ENCODE measurements at regions not wholly inside any gene's neighbourhood (a gene's known extent, or its start where the extent isn't known, plus 50 kb on each side); places are given as distances from the start of the nearest gene placed in this dataset.

DNA sequence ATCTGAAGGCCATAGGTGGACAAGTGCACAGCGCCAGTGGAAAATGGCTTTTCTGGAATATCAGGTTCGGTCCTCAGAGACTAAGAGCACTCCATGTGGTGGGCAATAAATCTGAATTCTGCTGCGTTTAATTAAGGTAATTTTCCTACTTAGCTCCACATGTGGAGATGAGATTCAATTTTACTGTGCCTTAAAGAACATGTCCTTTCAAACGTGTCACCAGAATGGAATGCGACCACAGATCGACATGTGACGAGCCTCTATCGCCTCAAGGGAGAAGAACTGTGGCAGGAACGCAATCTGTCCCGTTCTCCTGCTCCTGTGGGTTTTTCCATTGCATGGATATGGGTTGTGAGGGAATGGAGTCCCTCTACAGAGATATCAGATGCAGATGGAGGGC is 205.3 kb upstream of the ZNF32 start:
- DNase-seq (ENCODE audit: low read depth in 2 of 2), result peak in 1 of 2 donors; percentile 61
- no peak overlapping the region for H3K4me3 ChIP-seq (replicated peaks in 1 of 2; ENCODE audit: low read depth in 2 of 2, low read length in 2 of 2)
- TF ChIP-seq, protein P1, sequence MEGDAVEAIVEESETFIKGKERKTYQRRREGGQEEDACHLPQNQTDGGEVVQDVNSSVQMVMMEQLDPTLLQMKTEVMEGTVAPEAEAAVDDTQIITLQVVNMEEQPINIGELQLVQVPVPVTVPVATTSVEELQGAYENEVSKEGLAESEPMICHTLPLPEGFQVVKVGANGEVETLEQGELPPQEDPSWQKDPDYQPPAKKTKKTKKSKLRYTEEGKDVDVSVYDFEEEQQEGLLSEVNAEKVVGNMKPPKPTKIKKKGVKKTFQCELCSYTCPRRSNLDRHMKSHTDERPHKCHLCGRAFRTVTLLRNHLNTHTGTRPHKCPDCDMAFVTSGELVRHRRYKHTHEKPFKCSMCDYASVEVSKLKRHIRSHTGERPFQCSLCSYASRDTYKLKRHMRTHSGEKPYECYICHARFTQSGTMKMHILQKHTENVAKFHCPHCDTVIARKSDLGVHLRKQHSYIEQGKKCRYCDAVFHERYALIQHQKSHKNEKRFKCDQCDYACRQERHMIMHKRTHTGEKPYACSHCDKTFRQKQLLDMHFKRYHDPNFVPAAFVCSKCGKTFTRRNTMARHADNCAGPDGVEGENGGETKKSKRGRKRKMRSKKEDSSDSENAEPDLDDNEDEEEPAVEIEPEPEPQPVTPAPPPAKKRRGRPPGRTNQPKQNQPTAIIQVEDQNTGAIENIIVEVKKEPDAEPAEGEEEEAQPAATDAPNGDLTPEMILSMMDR (IDR thresholded peaks at IDR 0.05; ENCODE audit: low read depth, low read length), result no peak

DNA sequence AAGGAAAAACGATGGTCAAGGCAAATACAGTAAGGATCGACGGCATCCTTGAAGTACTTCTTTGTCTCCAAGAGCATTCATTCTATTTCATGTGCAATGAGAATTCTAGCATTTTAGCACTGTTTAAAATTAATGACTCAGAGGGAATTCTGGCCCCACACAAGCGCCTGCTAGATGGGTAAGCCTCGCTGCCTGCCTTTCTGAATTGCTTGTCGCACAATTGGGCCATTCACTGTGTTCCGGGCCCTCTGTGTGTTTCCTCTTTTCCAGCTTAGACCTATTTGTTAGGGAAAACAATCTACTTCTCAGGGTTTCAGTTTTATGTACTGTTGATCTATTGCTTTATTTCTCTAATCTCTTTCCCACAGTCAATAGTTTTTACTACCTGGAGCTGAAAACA is 204.7 kb upstream of the ZNF32 start:
- no peak overlapping the region for H3K4me3 ChIP-seq (replicated peaks in 1 of 2; ENCODE audit: low read depth in 2 of 2, low read length in 2 of 2)
- no peak for DNase-seq (ENCODE audit: low read depth in 2 of 2)
- TF ChIP-seq, protein P1 (IDR thresholded peaks at IDR 0.05; ENCODE audit: low read depth, low read length), result no peak

DNA sequence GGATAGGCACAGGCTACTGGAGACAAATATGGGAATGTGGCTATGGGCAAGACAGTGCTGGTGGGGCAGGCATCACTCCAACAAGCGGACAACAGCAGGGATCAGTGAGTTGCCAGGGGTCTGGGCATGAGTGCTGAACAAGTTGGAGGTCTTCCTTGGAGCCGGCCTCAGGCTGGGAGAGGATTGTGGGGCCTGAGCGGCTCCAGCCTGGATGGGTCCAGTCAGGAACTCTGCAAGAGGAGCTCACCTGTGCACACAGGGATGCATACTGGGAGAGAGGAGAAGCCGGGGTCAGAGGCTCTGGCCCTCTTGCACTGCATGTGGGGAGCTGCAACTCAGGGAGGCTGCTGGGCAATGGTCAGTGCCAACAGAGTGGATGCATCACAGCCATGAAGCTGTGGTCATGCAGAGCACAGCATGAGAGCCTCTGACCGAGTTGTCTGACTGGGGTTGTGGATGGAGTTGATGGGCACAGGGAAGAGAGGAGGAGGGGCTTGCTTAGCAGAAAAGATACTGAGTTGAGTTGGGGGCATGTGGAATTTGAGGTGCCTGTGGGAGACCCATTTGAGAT is 204.0 kb upstream of the ZNF32 start:
- no peak for DNase-seq (ENCODE audit: low read depth in 2 of 2)
- TF ChIP-seq, protein P1 (IDR thresholded peaks at IDR 0.05; ENCODE audit: low read depth, low read length), result no peak
- H3K4me3 ChIP-seq (replicated peaks in 1 of 2; ENCODE audit: low read depth in 2 of 2, low read length in 2 of 2), result no peak overlapping the region

DNA sequence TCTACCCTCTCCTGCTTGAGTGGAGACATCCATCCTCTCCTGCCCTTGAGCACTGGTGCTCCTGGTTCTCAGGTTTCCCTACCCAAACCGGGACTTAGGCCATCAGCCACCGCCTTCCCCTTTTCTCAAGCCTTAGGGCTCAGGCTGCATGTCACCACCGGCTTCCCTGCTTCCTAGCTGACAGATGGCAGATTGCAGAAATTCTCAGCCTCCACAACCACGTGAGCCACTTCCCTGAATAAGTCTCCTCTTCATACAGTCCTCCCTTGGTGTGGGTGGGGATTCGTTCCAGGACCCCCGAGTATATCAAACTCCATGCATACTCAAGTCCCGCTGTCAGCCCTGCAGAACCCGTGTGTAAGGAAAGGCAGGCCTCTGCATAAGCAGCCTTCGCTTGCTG is 203.5 kb upstream of the ZNF32 start:
- TF ChIP-seq, protein P1 (IDR thresholded peaks at IDR 0.05; ENCODE audit: low read depth, low read length), result no peak
- H3K4me3 ChIP-seq (replicated peaks in 1 of 2; ENCODE audit: low read depth in 2 of 2, low read length in 2 of 2), result no peak overlapping the region
- DNase-seq (ENCODE audit: low read depth in 2 of 2), result no peak

DNA sequence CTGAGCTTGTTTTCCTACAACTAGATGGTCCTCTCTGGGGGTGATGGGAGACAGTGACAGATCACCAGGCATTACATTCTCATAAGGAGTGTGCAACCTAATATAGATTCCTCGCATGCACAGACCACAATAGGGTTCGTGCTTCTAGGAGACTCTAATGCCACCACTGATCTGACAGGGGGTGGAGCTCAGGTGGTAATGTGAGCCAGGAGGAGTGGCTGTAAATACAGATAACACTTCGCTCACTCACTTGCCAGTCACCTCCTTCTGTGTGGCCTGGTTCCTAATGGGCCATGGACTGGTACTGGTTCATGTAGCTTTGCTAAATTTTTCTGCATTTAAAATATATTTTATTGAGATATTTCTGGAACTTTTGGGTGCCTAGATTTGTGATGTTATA is 202.3 kb upstream of the ZNF32 start:
- H3K4me3 ChIP-seq (replicated peaks in 1 of 2; ENCODE audit: low read depth in 2 of 2, low read length in 2 of 2), result no peak overlapping the region
- no peak for DNase-seq (ENCODE audit: low read depth in 2 of 2)
- TF ChIP-seq, protein P1 (IDR thresholded peaks at IDR 0.05; ENCODE audit: low read depth, low read length), result no peak

DNA sequence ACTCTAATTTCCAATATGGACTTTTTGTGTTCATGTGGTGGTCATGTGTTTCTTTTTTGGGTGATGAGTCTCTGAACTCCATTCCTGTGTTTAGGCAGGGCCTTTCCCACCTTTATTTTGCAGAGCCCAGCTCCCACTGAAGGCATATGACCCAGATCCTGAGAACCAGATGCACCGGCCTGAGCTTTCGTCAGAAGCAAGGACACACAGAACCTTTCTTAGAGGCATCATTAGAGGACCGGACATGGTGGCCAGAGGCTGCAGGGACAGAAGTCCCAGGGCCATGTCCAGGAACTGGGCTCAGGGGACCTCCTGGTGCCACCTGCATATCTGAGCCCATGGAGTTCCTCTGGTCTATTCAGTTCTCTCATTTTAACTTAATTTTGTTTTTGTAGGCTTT is 200.9 kb upstream of the ZNF32 start:
- no peak for DNase-seq (ENCODE audit: low read depth in 2 of 2)
- H3K4me3 ChIP-seq (replicated peaks in 1 of 2; ENCODE audit: low read depth in 2 of 2, low read length in 2 of 2), result no peak overlapping the region
- TF ChIP-seq, protein P1 (IDR thresholded peaks at IDR 0.05; ENCODE audit: low read depth, low read length), result no peak

DNA sequence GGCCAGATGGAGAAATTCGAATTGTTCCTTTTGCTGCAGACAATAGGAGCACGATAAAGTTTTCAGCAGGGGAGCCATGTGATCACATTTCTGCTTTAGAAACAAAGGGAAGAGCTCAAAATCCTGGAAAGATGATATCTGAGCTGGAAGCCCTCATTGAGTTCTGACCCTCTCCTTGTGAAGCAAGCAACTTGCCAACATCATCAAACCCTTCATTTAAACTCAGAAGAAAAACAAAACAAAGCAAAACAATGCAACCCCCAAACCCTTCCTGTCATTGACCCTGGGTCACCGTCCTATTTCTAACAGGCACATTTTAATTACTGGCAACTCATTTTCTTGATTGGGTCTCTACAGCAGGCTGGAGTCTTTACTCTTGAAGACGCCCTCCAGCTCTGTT is 198.3 kb upstream of the ZNF32 start:
- peak in 1 of 2 donors; percentile 66 for DNase-seq (ENCODE audit: low read depth in 2 of 2)
- H3K4me3 ChIP-seq (replicated peaks in 1 of 2; ENCODE audit: low read depth in 2 of 2, low read length in 2 of 2), result no peak overlapping the region
- TF ChIP-seq, protein P1 (IDR thresholded peaks at IDR 0.05; ENCODE audit: low read depth, low read length), result no peak

Data from cardiac fibroblast (primary cell).